ENCODE measurements at regions not wholly inside any gene's neighbourhood (a gene's known extent, or its start where the extent isn't known, plus 50 kb on each side); places are given as distances from the start of the nearest gene placed in this dataset.

DNA sequence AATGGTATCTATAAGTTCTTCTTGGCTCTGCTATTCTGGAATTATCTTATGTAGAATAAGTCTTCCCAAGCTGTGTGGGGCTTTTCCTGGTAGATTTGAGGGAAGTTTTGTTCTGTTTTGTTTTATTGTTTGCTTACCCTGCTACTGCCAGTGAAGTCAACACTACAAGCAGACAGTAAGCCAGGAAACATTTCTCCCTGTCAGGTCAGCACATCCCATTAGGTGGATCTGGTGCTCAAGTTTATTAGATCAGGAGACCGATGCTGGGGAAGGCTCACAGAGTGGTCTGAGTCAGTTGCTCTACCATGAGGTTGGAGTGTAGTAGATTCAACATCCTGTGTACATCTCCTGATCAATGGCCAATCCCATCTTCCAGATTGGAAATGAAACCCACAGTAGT, 79.1 kb downstream of the ADRB2 start:
- TF ChIP-seq CTCF (IDR thresholded peaks at IDR 0.05) (no peak), POLR2A (IDR thresholded peaks at IDR 0.05) (no peak)

Data from right lobe of liver (tissue), 4 donors.